OCI-LY7 (cell line): ENCODE measurements at regions not wholly inside any gene's neighbourhood (a gene's known extent, or its start where the extent isn't known, plus 50 kb on each side); places are given as distances from the start of the nearest gene placed in this dataset.
A peak's percentile ranks its signal among the peaks of the same experiment; 100 is the strongest.

ENCODE experiments used
- BruUV-seq: library from RNA; stranded (reverse); fragments of 400-500 nt; replicated peaks from 2 replicates; lab custom pipeline; 2021; lab: Mats Ljungman, UMichigan
- CTCF ChIA-PET: fragments of 300-600 bp; sonication (Branson Sonifier 250); formaldehyde crosslinking; loops from one replicate; lab custom pipeline; 2022; ENCODE audit warnings: antibody characterized with exemption; ENCODE audit not compliant: unreplicated experiment; lab: Charles Lee
- POLR2A ChIA-PET: fragments of 300-600 bp; sonication (Branson Sonifier 250); formaldehyde crosslinking; loops from one replicate; lab custom pipeline; 2022; ENCODE audit warnings: antibody characterized with exemption; lab: Charles Lee
- DNase-seq: peaks from one replicate; pipeline ENCODE4 v3.0.0-alpha.2; 2015; ENCODE audit warnings: low spot score
- H2AFZ ChIP-seq: fragments of 200-600 bp; sonication (generic), shearing (Covaris generic); 2 replicates; pipeline ENCODE4 v1.6.1; 2014; ENCODE audit warnings: mild to moderate bottlenecking, antibody characterized with exemption, low read length, moderate library complexity
- H3K27ac ChIP-seq: fragments of 200-600 bp; sonication (generic); 2 replicates; pipeline ENCODE4 v1.5.1; 2014; ENCODE audit warnings: mixed run types, low read depth, mild to moderate bottlenecking, moderate library complexity, low read length, inconsistent platforms; ENCODE audit not compliant: poor library complexity, severe bottlenecking
- H3K36me3 ChIP-seq: fragments of 200-600 bp; sonication (generic); 2 replicates; pipeline ENCODE4 v1.6.1; 2014; ENCODE audit warnings: mild to moderate bottlenecking, antibody characterized with exemption, low read length, moderate library complexity, mixed read lengths; ENCODE audit not compliant: insufficient read depth
- H3K4me1 ChIP-seq: fragments of 200-600 bp; sonication (generic); 2 replicates; pipeline ENCODE4 v1.5.1; 2014; ENCODE audit warnings: mild to moderate bottlenecking, low read length; ENCODE audit not compliant: insufficient read depth, poor library complexity, severe bottlenecking
- H3K4me2 ChIP-seq: fragments of 200-600 bp; sonication (generic); 2 replicates; pipeline ENCODE4 v1.6.1; 2014; ENCODE audit warnings: mild to moderate bottlenecking, low read length
- H3K4me3 ChIP-seq: fragments of 200-600 bp; sonication (generic); 2 replicates; pipeline ENCODE4 v1.5.1; 2014; ENCODE audit warnings: mild to moderate bottlenecking, low read depth, low read length; ENCODE audit not compliant: poor library complexity, severe bottlenecking
- H3K79me2 ChIP-seq: fragments of 200-600 bp; sonication (generic); 2 replicates; pipeline ENCODE4 v1.6.1; 2016; ENCODE audit warnings: low read depth, mild to moderate bottlenecking, low read length, moderate library complexity, mixed read lengths; ENCODE audit not compliant: insufficient read depth
- H3K9me2 ChIP-seq: fragments of 200-600 bp; sonication (generic); 2 replicates; pipeline ENCODE4 v1.6.1; 2016; ENCODE audit warnings: mild to moderate bottlenecking, low read length, mixed read lengths; ENCODE audit not compliant: insufficient read depth
- H3K9me3 ChIP-seq: fragments of 200-600 bp; sonication (generic); 2 replicates; pipeline ENCODE4 v1.6.1; 2014; ENCODE audit warnings: mild to moderate bottlenecking, mixed run types, low read length, mixed read lengths
- H4K20me1 ChIP-seq: fragments of 200-600 bp; sonication (generic); 2 replicates; pipeline ENCODE4 v1.6.1; 2014; ENCODE audit warnings: mild to moderate bottlenecking, antibody characterized with exemption, low read length, moderate library complexity, mixed read lengths; ENCODE audit not compliant: insufficient read depth
- EZH2phosphoT487 ChIP-seq: fragments of 200-600 bp; sonication (generic); IDR thresholded peaks from 2 replicates; pipeline ENCODE4 v1.6.1; 2018; ENCODE audit warnings: low read depth, borderline replicate concordance, mild to moderate bottlenecking, mixed run types, antibody characterized with exemption, low read length, moderate library complexity, mixed read lengths
- intact Hi-C: fragments of 100-400 bp; cut with micrococcal nuclease; formaldehyde crosslinking; loops from one replicate; pipeline ENCODE4 v1.10.0; 2022; ENCODE audit not compliant: unreplicated experiment
- TF ChIP-seq, protein P1 (sequence below): fragments of 200-600 bp; sonication (generic); conservative IDR thresholded peaks from 2 replicates; pipeline ENCODE4 v1.5.1; 2014; ENCODE audit warnings: mild to moderate bottlenecking, antibody characterized with exemption, low read length, moderate library complexity, mixed read lengths

DNA sequence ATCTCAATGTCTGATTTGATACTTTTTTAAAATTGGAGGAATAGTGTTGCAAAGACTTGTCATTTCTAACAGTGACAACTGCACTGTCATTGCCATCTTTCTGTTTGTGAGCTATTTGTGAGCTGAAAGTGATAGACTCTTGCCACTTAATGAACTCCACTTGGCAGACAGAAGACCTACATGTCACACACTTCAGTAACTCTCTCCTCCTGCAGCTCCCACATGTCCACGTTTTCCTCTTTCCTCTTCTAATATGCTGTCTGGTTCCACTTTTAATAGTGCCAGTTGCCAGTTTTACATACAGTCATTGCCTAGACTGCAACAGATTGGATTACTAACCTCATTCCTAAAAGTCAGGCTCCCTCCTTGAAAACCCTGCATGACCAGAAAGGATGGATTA, 121.5 kb downstream of the CAPZA3 start:
- BruUV-seq: no TSS peak
- no peak for DNase-seq
- H3K4me1 ChIP-seq: no peaks in the 10 kb centered on the region
- no peak overlapping the region for H2AFZ ChIP-seq
- intact Hi-C loops: no loop called here
- no peak overlapping the region for H3K4me2 ChIP-seq
- no peaks in the 10 kb centered on the region for H4K20me1 ChIP-seq
- ChIA-PET POLR2A (no interaction called here), CTCF (no interaction called here)
- H3K4me3 ChIP-seq: no peak overlapping the region
- no peaks in the 10 kb centered on the region for H3K36me3 ChIP-seq
- H3K27ac ChIP-seq: no peak overlapping the region
- H3K9me2 ChIP-seq: no peaks in the 10 kb centered on the region
- no peaks in the 10 kb centered on the region for H3K79me2 ChIP-seq
- no peaks in the 10 kb centered on the region for H3K9me3 ChIP-seq
- TF ChIP-seq EZH2phosphoT487: no peak
- TF ChIP-seq, protein P1, sequence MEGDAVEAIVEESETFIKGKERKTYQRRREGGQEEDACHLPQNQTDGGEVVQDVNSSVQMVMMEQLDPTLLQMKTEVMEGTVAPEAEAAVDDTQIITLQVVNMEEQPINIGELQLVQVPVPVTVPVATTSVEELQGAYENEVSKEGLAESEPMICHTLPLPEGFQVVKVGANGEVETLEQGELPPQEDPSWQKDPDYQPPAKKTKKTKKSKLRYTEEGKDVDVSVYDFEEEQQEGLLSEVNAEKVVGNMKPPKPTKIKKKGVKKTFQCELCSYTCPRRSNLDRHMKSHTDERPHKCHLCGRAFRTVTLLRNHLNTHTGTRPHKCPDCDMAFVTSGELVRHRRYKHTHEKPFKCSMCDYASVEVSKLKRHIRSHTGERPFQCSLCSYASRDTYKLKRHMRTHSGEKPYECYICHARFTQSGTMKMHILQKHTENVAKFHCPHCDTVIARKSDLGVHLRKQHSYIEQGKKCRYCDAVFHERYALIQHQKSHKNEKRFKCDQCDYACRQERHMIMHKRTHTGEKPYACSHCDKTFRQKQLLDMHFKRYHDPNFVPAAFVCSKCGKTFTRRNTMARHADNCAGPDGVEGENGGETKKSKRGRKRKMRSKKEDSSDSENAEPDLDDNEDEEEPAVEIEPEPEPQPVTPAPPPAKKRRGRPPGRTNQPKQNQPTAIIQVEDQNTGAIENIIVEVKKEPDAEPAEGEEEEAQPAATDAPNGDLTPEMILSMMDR: no peak

GRCh38 chr12:18861287-18861858, 123.5 kb downstream of the CAPZA3 start:
- DNase-seq: peak; percentile 21
- BruUV-seq: no TSS peak
- Histone ChIP-seq H4K20me1 (no peaks in the 10 kb centered on the region), H3K9me2 (no peaks in the 10 kb centered on the region), H2AFZ (no peak overlapping the region), H3K4me2 (no peak overlapping the region), H3K4me1 (no peaks in the 10 kb centered on the region), H3K4me3 (no peak overlapping the region), H3K79me2 (no peaks in the 10 kb centered on the region), H3K36me3 (no peaks in the 10 kb centered on the region), H3K27ac (no peak overlapping the region), H3K9me3 (no peaks in the 10 kb centered on the region)
- POLR2A ChIA-PET: no interaction called here
- CTCF ChIA-PET: no interaction called here
- intact Hi-C loops: loop anchor here (5.0 kb wide), 1 partner anchor 326 kb away; no protein-coding TSS in a partner anchor
- TF ChIP-seq, protein P1: peak; percentile 81
- TF ChIP-seq EZH2phosphoT487: no peak

- Histone ChIP-seq H3K27ac (no peak overlapping the region), H4K20me1 (no peaks in the 10 kb centered on the region), H3K36me3 (no peaks in the 10 kb centered on the region), H3K4me3 (no peak overlapping the region), H3K4me2 (no peak overlapping the region), H2AFZ (no peak overlapping the region), H3K9me3 (no peaks in the 10 kb centered on the region), H3K4me1 (no peaks in the 10 kb centered on the region), H3K9me2 (no peaks in the 10 kb centered on the region), H3K79me2 (no peaks in the 10 kb centered on the region)
- ChIA-PET POLR2A (interaction anchor here (0.7 kb wide), 2 partner anchors 11 to 92 kb away, joined by 3 read pairs; no protein-coding TSS in a partner anchor), CTCF (no interaction called here)
- BruUV-seq: no TSS peak
- DNase-seq: no peak
- TF ChIP-seq EZH2phosphoT487: no peak
- TF ChIP-seq, protein P1: no peak
- intact Hi-C loops: loop anchor here (5.0 kb wide), 1 partner anchor 323 kb away; no protein-coding TSS in a partner anchor
Observed at GRCh38 chr12:18863769-18864500, 126.0 kb downstream of the CAPZA3 start.
